ENCODE measurements at regions not wholly inside any gene's neighbourhood (a gene's known extent, or its start where the extent isn't known, plus 50 kb on each side); places are given as distances from the start of the nearest gene placed in this dataset.
"Not testable (repeated sequence)": the region's sequence is repeated elsewhere in the genome, so short reads cannot be mapped to it uniquely, and the experiment has no call there.

DNA sequence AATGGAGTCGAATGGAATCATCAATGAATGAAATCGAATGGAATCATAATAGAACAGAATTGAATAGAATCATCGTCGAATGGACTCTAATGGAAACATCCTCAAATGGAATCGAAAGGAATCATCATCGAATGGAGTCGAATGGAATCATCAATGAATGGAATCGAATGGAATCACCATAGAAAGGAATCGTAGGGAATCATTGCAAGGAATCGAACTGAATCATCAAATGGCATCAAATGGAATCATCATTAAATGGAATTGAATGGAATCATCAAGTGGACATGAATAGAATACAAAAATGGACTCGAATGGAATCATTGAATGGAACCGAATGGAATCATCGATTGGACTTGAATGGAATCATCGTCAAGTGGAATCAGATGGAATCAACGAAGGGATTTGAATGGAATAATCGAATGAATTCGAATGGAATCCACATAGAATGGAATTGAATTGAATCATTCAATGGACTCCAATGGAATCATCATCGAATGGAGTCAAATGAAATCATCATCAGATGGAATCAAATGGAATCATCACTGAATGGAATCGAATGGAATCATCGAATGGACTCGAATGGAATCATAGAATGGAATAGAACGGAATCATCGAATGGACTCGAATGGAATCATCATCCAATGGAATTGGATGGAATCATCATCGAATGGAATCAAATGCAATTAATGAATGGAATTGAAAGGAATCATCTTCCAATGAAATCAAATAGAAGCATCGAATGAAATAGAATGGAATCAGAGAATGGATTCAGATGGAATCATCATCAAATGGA is 228.1 kb downstream of the SHCBP1 start:
- not testable (repeated sequence) for H3K4me3 Mint-ChIP-seq, H3K27ac Mint-ChIP-seq, H3K4me1 Mint-ChIP-seq, H3K27me3 Mint-ChIP-seq, H3K36me3 Mint-ChIP-seq
- H3K9me3 Mint-ChIP-seq = peaks cover 6 to 11% (median 10%) of the 10 kb centered on the region in 3 donors

DNA sequence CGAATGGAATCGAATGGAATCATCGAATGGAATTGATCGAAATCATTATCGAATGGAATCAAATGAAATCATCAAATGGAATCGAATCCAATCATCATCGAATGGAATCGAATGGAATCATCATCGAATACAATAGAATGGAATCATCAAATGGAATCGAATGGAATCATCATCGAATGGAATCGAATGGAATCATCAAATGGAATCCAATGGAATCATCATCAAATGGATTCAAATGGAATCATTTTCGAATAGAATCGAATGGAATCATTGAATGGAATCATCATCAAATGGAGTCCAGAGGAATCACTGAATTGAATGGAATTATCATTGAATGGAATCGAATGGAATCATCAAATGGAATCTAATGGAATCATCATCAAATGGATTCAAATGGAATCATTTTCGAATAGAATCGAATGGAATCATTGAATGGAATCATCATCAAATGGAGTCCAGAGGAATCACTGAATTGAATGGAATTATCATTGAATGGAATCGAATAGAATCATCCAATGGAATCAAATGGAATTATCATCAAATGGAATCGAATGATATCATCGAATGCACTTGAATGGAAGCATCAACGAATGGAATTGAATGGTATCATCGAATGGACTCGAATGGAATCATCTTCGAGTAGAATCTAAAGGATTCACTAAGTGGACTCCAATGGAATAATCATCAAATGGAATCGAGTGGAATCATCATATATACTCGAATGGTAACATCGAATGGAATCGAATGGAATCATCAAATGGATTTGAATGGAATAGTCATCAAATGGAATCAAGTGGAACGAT is 230.3 kb downstream of the SHCBP1 start:
- H3K4me3 Mint-ChIP-seq, H3K27me3 Mint-ChIP-seq, H3K36me3 Mint-ChIP-seq, H3K4me1 Mint-ChIP-seq, H3K27ac Mint-ChIP-seq: not testable (repeated sequence)
- peaks cover 8 to 17% (median 14%) of the 10 kb centered on the region in 3 donors for H3K9me3 Mint-ChIP-seq

DNA sequence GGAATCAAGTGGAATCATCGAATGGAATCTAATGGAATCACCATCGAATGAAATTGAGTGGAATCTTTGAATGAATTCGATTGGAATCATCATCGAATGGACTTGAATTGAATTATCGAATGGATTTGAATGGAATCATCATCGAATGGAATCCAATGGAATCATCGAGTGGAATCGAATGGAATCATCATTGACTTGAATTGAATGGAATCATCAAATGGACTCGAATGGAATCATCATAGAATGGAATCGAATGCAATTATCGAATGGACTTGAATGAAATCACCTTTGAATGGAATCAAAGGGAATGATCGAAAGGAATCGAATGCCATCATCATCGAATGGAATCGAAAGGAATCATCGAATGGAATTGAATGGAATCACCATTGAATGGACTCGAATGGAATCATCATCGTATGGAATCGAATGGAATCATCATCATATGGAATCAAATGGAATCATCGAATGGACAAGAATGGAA is 231.6 kb downstream of the SHCBP1 start:
- not testable (repeated sequence) for H3K27me3 Mint-ChIP-seq, H3K4me1 Mint-ChIP-seq, H3K36me3 Mint-ChIP-seq, H3K4me3 Mint-ChIP-seq, H3K27ac Mint-ChIP-seq
- H3K9me3 Mint-ChIP-seq = peaks cover 6 to 14% (median 11%) of the 10 kb centered on the region in 3 donors

DNA sequence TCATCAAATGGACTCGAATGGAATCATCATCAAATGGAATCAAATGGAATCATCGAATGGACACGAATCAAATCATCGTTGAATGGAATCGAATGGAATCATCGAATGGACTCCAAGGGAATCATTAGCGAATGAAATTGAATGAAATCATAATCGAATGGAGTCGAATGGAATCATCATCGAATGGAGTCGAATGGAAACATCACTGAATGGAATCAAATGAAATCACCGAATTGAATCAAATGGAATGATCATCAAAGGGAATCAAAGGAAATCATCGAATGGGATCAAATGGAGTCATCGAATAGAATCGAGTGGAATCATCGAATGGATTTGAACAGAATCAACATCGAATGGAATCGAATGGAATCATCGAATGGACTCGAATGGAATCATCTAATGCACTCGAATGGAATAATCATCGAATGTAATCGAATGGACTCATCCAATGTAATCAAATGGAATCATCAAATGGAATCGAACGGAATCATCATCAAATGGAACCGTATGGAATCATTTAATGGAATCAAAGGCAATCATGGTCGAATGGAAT is 232.2 kb downstream of the SHCBP1 start:
- H3K36me3 Mint-ChIP-seq, H3K4me1 Mint-ChIP-seq, H3K4me3 Mint-ChIP-seq: not testable (repeated sequence)

DNA sequence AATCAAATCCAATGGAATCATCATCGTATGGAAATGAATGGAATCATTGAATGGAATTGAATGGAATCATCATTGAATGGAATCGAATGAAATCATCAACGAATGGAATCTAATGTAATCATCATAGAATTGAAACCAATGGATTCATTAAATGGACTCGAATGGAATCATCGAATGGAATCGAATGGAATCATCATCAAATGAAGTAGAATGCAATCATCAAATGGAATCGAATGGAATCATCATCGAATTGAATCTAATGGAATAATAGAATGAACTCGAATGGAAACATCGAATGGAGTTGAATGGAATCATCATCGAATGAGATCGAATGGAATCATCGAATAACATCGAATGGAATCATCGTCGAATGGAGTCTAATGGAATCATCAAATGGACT is 232.8 kb downstream of the SHCBP1 start:
- not testable (repeated sequence) for H3K4me1 Mint-ChIP-seq, H3K27ac Mint-ChIP-seq, H3K36me3 Mint-ChIP-seq, H3K4me3 Mint-ChIP-seq, H3K27me3 Mint-ChIP-seq
- peaks cover 6 to 14% (median 10%) of the 10 kb centered on the region in 3 donors for H3K9me3 Mint-ChIP-seq

More for the DNA sequence above, 232.2 kb downstream of the SHCBP1 start:
- H3K27ac Mint-ChIP-seq, H3K27me3 Mint-ChIP-seq: not testable (repeated sequence)
- H3K9me3 Mint-ChIP-seq = peaks cover 6 to 14% (median 11%) of the 10 kb centered on the region in 3 donors

DNA sequence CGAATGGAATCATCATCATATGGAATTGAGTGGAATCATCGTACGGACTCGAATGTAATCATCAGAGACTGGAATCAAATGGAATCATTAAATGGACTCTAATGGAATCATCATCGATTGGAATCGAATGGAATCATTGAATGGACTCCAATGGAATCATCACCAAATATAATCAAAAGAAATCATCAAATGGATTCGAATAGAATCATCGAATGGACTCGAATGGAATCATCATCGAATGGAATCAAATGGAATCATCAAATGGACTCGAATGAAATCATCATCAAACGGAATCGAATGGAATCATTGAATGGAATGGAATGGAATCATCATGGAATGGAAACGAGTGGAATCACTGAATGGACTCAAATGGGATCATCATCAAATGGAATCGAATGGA is 233.5 kb downstream of the SHCBP1 start:
- H3K27ac Mint-ChIP-seq, H3K36me3 Mint-ChIP-seq, H3K27me3 Mint-ChIP-seq, H3K4me1 Mint-ChIP-seq: not testable (repeated sequence)
- peaks cover 7 to 14% (median 11%) of the 10 kb centered on the region in 3 donors for H3K9me3 Mint-ChIP-seq
- H3K4me3 Mint-ChIP-seq = peak overlapping the region in 1 of 4 donors; percentile 0

DNA sequence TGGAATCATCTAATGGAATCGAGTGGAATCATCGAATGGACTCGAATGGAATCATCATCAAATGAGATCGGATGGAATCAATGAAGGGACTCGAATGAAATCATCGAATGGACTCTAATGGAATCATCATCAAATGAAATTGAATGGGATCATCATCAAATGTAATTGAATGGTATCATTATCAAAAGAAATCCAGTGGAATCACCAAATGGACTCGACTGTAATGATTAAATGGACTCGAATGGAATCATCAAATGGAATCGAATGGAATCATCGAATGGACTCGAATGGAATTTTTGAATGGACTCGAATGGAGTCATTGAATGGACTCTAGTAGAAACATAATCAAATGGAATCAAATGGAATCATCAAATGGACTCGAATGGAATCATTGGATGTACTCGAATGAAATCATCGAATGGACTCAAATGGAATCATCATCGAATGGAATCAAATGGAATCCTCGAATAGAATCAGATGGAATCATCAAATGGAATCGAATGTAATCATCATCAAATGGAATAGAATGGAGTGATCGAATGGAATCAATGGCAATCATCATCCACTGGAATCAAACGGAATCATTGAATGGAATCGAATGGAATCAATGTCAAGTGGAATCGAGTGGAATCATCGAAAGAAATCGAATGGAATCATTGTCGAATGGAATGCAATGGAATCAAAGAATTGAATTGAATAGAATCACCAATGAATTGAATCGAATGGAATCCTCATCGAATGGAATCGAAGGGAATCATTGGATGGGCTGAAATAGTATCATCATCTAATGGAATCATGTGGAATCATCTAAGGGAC is 234.2 kb downstream of the SHCBP1 start:
- not testable (repeated sequence) for H3K36me3 Mint-ChIP-seq

DNA sequence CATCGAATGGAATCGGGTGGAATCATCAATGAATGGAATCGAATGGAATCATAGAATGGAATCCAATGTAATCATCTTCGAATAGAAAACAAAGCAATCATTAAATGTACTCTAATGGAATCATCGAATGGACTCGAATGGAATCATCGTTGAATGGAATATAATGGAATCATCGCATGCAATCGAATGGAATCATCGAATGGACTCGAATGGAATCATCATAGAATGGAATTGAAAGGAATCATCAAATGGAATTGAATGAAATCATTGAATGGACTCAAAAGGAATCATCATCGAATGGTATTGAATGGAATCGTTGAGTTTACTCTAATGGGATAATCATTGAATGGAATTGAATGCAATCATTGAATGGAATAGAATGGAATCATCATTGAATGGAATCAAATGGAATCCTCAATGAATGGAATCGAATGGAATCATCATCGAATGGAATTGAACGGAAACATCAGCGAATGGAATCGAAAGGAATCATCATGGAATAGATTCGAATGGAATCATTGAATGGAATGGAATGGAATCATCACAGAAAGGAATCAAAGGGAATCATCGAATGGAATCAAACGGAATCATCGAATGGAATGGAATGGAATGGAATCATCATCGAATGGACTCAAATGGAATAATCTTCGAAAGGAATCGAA is 234.9 kb downstream of the SHCBP1 start:
- not testable (repeated sequence) for H3K36me3 Mint-ChIP-seq, H3K4me3 Mint-ChIP-seq, H3K27me3 Mint-ChIP-seq, H3K27ac Mint-ChIP-seq, H3K4me1 Mint-ChIP-seq
- H3K9me3 Mint-ChIP-seq = peaks cover 8 to 18% (median 13%) of the 10 kb centered on the region in 3 donors

More for the DNA sequence above, 234.2 kb downstream of the SHCBP1 start:
- H3K4me3 Mint-ChIP-seq, H3K27ac Mint-ChIP-seq, H3K27me3 Mint-ChIP-seq, H3K4me1 Mint-ChIP-seq: not testable (repeated sequence)
- H3K9me3 Mint-ChIP-seq = peaks cover 8 to 16% (median 13%) of the 10 kb centered on the region in 3 donors

DNA sequence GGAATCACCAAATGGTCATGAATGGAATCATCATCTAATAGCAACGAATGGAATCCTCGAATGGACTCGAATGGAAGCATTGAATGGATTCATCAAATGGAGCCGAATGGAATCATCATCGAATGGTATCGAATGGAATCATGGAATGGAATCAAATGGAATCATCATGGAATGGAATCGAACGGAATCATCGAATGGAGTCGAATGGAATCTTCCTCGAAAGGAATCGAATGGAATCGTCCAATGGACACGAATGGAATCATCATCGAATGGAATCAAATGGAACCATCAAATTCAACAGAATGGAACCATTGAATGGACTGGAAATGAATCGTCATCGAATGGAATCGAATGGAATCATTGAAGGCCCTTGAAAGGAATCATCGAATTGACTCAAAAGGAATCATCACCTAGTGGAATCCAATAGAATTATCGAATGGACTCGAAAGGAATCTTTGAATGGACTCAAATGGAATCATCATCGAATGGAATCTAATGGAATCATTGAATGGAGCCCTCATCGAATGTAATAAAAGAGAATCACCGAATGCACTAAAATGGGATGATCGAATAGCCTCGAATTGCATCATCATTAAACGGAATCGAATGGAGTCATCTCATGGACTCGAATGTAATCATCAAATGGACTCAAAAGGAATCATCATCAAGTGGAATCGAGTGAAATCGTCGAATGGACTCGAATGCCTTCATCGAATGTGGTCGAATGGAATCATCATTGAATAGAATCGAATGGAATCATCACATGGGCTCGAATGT is 236.7 kb downstream of the SHCBP1 start:
- not testable (repeated sequence) for H3K36me3 Mint-ChIP-seq, H3K4me3 Mint-ChIP-seq, H3K4me1 Mint-ChIP-seq, H3K27ac Mint-ChIP-seq, H3K27me3 Mint-ChIP-seq
- H3K9me3 Mint-ChIP-seq = peaks cover 6 to 16% (median 11%) of the 10 kb centered on the region in 3 donors

DNA sequence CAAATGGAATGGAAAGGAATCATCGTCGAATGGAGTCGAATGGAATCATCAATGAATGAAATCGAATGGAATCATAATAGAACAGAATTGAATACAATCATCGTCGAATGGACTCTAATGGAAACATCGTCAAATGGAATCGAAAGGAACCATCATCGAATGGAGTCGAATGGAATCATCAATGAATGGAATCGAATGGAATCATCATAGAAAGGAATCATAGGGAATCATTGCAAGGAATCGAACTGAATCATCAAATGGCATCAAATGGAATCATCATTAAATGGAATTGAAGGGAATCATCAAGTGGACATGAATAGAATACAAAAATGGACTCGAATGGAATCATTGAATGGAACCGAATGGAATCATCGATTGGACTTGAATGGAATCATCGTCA is 237.6 kb downstream of the SHCBP1 start:
- not testable (repeated sequence) for H3K27me3 Mint-ChIP-seq, H3K36me3 Mint-ChIP-seq, H3K27ac Mint-ChIP-seq, H3K4me1 Mint-ChIP-seq, H3K4me3 Mint-ChIP-seq
- peaks cover 6 to 16% (median 11%) of the 10 kb centered on the region in 3 donors for H3K9me3 Mint-ChIP-seq

DNA sequence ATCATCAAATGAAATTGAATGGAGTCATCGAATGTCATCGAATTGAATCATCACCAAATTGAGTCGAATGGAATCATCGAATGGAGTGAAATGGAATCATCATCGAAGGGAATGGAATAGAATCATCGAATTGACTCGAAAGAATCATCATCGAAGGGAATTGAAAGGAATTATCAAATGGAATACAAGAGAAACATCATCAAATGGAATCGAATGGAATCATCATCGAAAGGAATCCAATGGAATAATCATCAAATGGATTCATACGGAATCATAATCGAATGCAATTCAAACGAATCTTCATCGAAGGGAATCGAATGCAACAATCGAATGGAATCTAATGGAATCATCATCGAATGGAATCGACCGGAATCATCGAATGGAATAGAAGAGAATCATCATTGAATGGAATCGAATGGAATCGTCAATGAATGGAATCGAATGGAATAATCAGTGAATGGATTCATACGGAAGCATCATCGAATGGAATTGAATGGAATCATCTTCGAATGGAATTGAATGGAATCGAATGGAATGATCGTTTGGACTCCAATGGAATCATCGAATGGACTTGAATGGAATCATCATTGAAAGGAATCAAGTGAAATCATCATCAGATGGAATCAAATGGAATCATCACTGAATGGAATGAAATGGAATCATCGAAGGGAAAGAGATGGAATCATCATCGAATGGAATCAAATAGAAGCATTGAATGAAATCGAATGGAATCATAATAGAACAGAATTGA is 238.2 kb downstream of the SHCBP1 start:
- not testable (repeated sequence) for H3K27ac Mint-ChIP-seq, H3K27me3 Mint-ChIP-seq

DNA sequence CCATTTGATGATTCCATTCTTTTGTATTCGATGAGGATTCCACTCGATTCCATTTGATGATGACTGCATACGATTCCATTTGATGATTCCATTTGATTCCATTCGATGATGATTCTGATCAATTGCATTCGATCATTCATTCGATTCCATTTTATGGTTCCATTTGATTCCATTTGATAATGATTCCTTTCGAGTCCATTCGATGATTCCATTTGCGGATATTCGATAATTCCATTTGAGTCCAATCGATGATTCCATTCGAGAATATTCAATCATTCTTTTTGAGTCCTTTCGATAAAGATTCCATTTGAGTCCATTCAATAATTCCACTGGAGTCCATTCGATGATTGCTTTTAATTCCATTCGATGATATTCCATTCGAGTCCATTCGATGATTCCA is 239.1 kb downstream of the SHCBP1 start:
- H3K4me3 Mint-ChIP-seq, H3K27me3 Mint-ChIP-seq, H3K36me3 Mint-ChIP-seq, H3K4me1 Mint-ChIP-seq, H3K27ac Mint-ChIP-seq: not testable (repeated sequence)
- H3K9me3 Mint-ChIP-seq = peaks cover 3 to 10% (median 6%) of the 10 kb centered on the region in 3 donors

More for the DNA sequence above, 238.2 kb downstream of the SHCBP1 start:
- peaks cover 6 to 15% (median 11%) of the 10 kb centered on the region in 3 donors for H3K9me3 Mint-ChIP-seq
- not testable (repeated sequence) for H3K36me3 Mint-ChIP-seq, H3K4me3 Mint-ChIP-seq, H3K4me1 Mint-ChIP-seq

DNA sequence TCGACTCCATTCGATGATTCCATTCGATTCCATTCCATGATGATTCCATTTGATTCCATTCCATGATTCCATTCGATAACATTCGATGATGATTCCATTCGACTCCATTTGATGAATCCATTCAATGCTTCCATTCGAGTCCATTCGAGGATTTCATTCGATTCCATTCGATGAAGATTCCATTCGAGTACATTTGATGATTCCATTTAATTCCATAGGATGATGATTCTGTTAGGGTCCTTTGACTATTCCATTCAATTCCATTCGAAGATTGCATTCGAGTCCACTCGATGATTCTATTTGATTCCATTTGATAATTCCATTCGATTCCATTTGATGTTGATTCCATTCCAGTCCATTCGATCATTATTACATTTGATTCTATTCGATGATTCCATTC is 239.8 kb downstream of the SHCBP1 start:
- H3K9me3 Mint-ChIP-seq, H3K4me1 Mint-ChIP-seq, H3K4me3 Mint-ChIP-seq, H3K36me3 Mint-ChIP-seq, H3K27me3 Mint-ChIP-seq, H3K27ac Mint-ChIP-seq: not testable (repeated sequence)
